Neutrophil (primary cell): ENCODE measurements at regions not wholly inside any gene's neighbourhood (a gene's known extent, or its start where the extent isn't known, plus 50 kb on each side); places are given as distances from the start of the nearest gene placed in this dataset.
"Not testable (repeated sequence)": the region's sequence is repeated elsewhere in the genome, so short reads cannot be mapped to it uniquely, and the experiment has no call there.

ENCODE experiments used
- H3K27ac ChIP-seq: fragments of 200-600 bp; sonication (generic); 2 replicates; pipeline ENCODE4 v1.5.1; 2016; ENCODE audit warnings: mild to moderate bottlenecking, moderate library complexity
- H3K27me3 ChIP-seq: fragments of 200-600 bp; sonication (generic); 2 replicates; pipeline ENCODE4 v1.6.0; 2016; ENCODE audit warnings: mild to moderate bottlenecking
- H3K36me3 ChIP-seq: fragments of 200-600 bp; sonication (generic); 2 replicates; pipeline ENCODE4 v1.5.1; 2017
- H3K4me1 ChIP-seq, 2 experiments: fragments of 200-600 bp in 1 of 2; sonication (generic) in 1 of 2; 1 replicate in 1 of 2; 2 replicates in 1 of 2; pipeline versions ENCODE4 v1.5.1 to v1.6.1; 2013 to 2016; ENCODE audit warnings: low read depth in 1 of 2, low read length in 1 of 2, mild to moderate bottlenecking in 1 of 2, moderate library complexity in 1 of 2; ENCODE audit not compliant: control insufficient read depth in 1 of 2, insufficient read depth in 1 of 2
- H3K4me3 ChIP-seq, 2 experiments: fragments of 200-600 bp in 1 of 2; sonication (generic) in 1 of 2; 1 replicate in 1 of 2; 2 replicates in 1 of 2; pipeline ENCODE4 v1.5.1; 2013 to 2016; ENCODE audit warnings: low read depth in 1 of 2, low read length in 1 of 2, mild to moderate bottlenecking in 1 of 2, moderate library complexity in 1 of 2
- H3K9me3 ChIP-seq: fragments of 200-600 bp; sonication (generic); 2 replicates; pipeline ENCODE4 v1.5.1; 2016
- TF ChIP-seq, protein P1 (sequence below): fragments of 200-600 bp; sonication (generic); IDR thresholded peaks from 2 replicates; pipeline ENCODE4 v1.5.1; 2016; ENCODE audit warnings: antibody characterized with exemption

GRCh38 chrX:853304-853703 lies 222.7 kb downstream of the SHOX start:
- Histone ChIP-seq H3K4me3 (no peak overlapping the region), H3K9me3 (no peaks in the 10 kb centered on the region), H3K27ac (no peak overlapping the region), H3K27me3 (peaks cover 15% of the 10 kb centered on the region), H3K36me3 (no peaks in the 10 kb centered on the region), H3K4me1 (no peaks in the 10 kb centered on the region)
- TF ChIP-seq, protein P1, sequence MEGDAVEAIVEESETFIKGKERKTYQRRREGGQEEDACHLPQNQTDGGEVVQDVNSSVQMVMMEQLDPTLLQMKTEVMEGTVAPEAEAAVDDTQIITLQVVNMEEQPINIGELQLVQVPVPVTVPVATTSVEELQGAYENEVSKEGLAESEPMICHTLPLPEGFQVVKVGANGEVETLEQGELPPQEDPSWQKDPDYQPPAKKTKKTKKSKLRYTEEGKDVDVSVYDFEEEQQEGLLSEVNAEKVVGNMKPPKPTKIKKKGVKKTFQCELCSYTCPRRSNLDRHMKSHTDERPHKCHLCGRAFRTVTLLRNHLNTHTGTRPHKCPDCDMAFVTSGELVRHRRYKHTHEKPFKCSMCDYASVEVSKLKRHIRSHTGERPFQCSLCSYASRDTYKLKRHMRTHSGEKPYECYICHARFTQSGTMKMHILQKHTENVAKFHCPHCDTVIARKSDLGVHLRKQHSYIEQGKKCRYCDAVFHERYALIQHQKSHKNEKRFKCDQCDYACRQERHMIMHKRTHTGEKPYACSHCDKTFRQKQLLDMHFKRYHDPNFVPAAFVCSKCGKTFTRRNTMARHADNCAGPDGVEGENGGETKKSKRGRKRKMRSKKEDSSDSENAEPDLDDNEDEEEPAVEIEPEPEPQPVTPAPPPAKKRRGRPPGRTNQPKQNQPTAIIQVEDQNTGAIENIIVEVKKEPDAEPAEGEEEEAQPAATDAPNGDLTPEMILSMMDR = no peak

DNA sequence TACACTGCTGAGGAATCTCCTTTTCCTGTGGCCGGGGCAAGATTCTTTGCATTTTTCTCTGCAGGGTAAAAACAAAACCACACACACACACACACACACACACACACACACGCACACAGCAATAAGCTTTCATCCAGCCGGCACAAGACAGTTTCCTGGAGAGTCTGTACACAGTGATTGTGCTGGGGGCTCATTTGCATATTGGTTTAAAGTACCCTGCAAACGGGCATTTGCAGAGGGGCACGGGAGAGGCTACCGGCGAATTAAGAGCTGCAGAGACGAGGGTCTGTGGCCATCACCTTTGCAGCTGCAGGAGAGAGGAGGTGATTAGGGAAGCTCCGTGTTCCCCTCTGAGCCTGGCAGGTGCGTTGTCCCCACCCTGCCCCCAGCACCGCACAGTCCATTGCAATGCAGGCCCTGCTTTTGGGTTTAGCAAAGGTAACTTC lies 219.9 kb downstream of the SHOX start:
- Histone ChIP-seq H3K27ac (no peak overlapping the region), H3K27me3 (peaks cover 15% of the 10 kb centered on the region), H3K9me3 (no peaks in the 10 kb centered on the region), H3K4me1 (no peaks in the 10 kb centered on the region), H3K4me3 (no peak overlapping the region), H3K36me3 (no peaks in the 10 kb centered on the region)
- TF ChIP-seq, protein P1 = no peak

DNA sequence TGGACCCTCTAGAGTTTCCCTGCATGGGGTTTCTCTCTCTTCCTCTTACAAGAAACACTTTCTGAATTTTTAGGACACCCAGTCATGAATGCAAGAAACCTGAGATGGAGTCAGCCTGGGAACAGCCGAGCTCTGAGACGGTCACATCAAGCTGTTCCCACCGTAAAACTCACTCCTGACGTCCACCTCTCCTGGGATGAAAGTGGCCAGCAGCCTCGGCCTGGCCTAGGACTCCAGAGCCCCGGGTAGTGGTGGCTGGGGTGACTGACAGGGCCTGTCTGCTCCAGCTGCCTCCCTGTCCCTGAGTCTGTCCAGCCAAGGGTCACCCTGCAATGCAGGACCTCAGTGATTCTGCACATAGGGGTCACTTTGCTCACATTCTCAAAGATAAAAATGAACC lies 217.8 kb downstream of the SHOX start:
- H3K4me3 ChIP-seq = no peak overlapping the region
- H3K9me3 ChIP-seq = no peaks in the 10 kb centered on the region
- no peaks in the 10 kb centered on the region for H3K36me3 ChIP-seq
- no peak overlapping the region for H3K27ac ChIP-seq
- H3K4me1 ChIP-seq = no peaks in the 10 kb centered on the region
- H3K27me3 ChIP-seq = peaks cover 15% of the 10 kb centered on the region
- TF ChIP-seq, protein P1 = no peak

DNA sequence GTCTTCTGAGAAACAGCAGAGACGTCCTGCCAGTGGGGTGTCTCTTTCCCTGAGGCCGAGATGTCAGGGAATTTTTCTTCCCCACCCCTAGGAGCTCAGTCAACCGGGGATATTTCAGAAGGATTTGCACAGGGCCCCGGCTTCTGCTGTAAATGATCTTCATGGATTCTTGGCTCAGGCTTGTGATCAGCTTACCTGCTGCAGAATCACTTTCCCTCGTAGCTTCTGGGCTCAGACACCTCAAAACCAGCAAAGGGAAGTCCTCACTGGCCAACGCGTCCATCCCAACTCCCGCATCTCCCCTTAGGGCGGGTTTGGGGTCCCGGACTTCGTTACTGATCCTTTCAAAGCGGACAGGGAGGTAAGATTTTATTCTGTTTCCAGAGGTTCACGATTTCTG lies 212.7 kb downstream of the SHOX start:
- Histone ChIP-seq H3K27ac (no peak overlapping the region), H3K4me3 (no peak overlapping the region), H3K36me3 (no peaks in the 10 kb centered on the region), H3K4me1 (no peaks in the 10 kb centered on the region), H3K9me3 (no peaks in the 10 kb centered on the region), H3K27me3 (no peaks in the 10 kb centered on the region)
- TF ChIP-seq, protein P1 = no peak

DNA sequence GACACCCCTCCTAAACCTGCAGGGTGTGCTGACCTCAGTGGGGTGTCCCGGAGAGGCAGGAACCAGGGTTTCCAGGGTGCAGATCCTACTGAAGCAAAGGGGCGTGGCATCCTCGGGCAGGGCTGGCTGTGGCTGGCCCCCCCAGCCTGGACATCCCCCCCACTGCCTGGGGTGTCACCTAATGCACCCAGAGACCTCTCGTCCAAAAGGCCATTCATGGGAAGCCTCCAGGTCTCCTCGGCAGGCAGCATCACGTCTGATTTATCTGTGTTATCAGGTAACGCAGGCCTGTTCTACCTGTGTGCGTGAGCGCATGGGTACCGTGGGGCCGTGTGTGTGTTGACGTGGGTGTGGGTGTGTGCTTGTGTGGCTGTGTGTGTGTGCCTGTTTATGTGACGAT lies 210.0 kb downstream of the SHOX start:
- no peaks in the 10 kb centered on the region for H3K27me3 ChIP-seq
- no peak overlapping the region for H3K4me3 ChIP-seq
- TF ChIP-seq, protein P1 = no peak
- H3K9me3 ChIP-seq = peaks cover 3% of the 10 kb centered on the region
- no peaks in the 10 kb centered on the region for H3K36me3 ChIP-seq
- no peaks in the 10 kb centered on the region for H3K4me1 ChIP-seq
- no peak overlapping the region for H3K27ac ChIP-seq

GRCh38 chrX:838666-839065 lies 208.1 kb downstream of the SHOX start:
- H3K27ac ChIP-seq, H3K4me1 ChIP-seq: not testable (repeated sequence)

DNA sequence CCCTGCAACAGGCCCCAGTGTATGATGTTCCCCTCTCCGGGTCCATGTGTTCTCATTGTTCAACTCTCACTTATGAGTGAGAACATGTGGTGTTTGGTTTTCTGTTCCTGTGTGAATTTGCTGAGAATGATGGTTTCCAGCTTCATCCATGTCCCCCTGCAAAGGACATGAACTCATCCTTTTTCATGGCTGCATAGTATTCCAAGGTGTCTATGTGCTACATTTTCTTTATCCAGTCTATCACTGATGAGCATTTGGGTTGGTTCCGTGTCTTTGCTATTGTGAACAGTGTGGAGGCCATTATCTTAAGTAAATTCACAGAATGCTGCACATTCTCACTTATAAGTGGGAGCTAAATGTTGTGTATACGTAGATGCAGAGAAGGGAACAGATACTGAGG lies 205.3 kb downstream of the SHOX start:
- H3K27me3 ChIP-seq, H3K4me1 ChIP-seq, H3K27ac ChIP-seq, H3K36me3 ChIP-seq, H3K9me3 ChIP-seq, H3K4me3 ChIP-seq: not testable (repeated sequence)

More at GRCh38 chrX:838666-839065, 208.1 kb downstream of the SHOX start:
- not testable (repeated sequence) for H3K27me3 ChIP-seq, H3K36me3 ChIP-seq, H3K9me3 ChIP-seq, H3K4me3 ChIP-seq
